ENCODE measurements at regions not wholly inside any gene's neighbourhood (a gene's known extent, or its start where the extent isn't known, plus 50 kb on each side); places are given as distances from the start of the nearest gene placed in this dataset.

DNA sequence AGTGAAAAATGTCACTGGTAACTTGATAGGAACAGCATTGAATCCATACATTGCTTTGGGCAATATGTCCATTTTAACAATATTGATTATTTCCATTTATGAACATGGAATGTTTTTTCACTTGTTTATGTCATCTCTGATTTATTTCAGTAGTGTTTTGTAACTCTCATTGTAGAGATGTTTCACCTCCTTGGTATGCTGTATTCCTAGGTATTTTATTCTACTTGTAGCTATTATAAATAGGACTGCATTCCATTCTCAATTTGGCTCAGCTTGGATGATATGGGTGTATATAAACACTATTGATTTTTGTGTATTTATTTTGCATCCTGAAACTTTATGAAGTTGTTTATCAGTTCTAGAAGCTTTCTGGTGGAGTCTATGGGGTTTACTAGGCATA, 730.3 kb downstream of the DOK5 start:
- ChIA-PET CTCF (no interaction called here), POLR2A (no interaction called here)
- no peak overlapping the region for H3K4me3 Mint-ChIP-seq
- DNase-seq (no peak), ATAC-seq (no peak)
- no peaks in the 10 kb centered on the region for H3K27me3 Mint-ChIP-seq (ENCODE audit: low read depth)
- H3K36me3 Mint-ChIP-seq (ENCODE audit: low read depth), result no peaks in the 10 kb centered on the region
- H3K9me3 Mint-ChIP-seq (ENCODE audit: insufficient read depth), result peaks cover 23% of the 10 kb centered on the region
- H3K4me1 Mint-ChIP-seq (ENCODE audit: low read depth), result no peaks in the 10 kb centered on the region
- H3K27ac Mint-ChIP-seq, result no peak overlapping the region

DNA sequence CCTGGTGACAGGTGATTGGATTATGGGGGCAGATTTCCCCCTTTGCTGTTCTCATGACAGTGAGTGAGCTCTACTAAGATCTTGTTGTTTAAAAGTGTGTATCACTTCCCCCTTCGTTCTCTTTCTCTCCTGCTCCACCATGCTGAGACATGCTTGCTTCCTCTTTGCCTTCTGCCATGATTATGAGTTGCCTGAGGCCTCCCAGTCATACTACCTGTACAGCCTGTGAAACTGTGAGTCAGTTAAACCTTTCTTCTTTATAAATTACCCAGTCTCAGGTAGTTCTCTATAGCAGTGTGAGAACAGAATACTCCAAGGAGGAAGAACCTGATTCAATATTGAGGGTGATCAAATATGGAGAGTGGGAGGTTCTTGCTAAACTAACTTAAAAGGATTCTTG, 724.9 kb downstream of the DOK5 start:
- Mint-ChIP-seq H3K27ac (no peak overlapping the region), H3K27me3 (ENCODE audit: low read depth) (no peaks in the 10 kb centered on the region), H3K4me1 (ENCODE audit: low read depth) (no peaks in the 10 kb centered on the region), H3K36me3 (ENCODE audit: low read depth) (no peaks in the 10 kb centered on the region), H3K4me3 (no peak overlapping the region), H3K9me3 (ENCODE audit: insufficient read depth) (peaks cover 8% of the 10 kb centered on the region)
- DNase-seq, result no peak
- CTCF ChIA-PET, result no interaction called here
- POLR2A ChIA-PET, result no interaction called here
- no peak for ATAC-seq

DNA sequence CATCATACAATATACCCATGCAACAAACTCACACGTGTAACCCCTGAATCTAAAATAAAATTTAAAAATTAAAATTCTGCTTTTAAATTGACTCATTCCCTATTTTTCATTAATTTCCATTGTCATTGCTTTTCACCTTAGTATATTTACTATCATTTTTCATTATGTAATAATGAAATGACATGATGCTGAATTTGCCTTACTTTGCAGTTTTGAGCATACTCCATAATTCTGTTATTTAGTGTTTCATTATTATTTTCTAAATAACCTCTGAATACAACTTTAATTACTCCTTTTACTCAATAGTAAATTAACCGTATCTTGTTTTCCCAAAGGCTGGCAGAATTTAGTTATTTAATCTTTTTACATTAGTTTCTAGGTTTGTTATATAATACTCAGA, 719.6 kb downstream of the DOK5 start:
- Mint-ChIP-seq H3K36me3 (ENCODE audit: low read depth) (no peaks in the 10 kb centered on the region), H3K4me1 (ENCODE audit: low read depth) (no peaks in the 10 kb centered on the region), H3K9me3 (ENCODE audit: insufficient read depth) (peaks cover 8% of the 10 kb centered on the region), H3K27ac (no peak overlapping the region), H3K4me3 (no peak overlapping the region), H3K27me3 (ENCODE audit: low read depth) (no peaks in the 10 kb centered on the region)
- ChIA-PET POLR2A (no interaction called here), CTCF (no interaction called here)
- DNase-seq (no peak), ATAC-seq (no peak)

DNA sequence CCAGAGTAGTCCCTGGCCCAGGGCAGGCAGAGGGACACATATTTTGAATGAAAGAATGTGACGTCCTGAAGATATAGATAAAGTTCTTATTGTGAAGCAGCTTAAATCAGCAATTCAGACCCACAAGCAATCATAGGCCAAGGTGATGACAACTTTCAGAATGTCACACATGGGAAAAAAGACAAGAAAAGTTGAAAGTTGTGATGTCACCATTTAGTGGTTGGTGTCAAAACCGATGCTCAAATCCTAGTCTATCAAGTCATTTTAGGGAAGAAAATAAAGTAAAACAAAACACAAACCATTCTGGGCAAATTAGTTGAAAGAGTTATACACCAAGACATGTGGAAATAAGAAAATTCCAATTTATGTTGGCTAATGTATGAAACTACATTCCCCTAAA, 710.8 kb downstream of the DOK5 start:
- Mint-ChIP-seq H3K4me1 (ENCODE audit: low read depth) (no peaks in the 10 kb centered on the region), H3K27ac (no peak overlapping the region), H3K36me3 (ENCODE audit: low read depth) (no peaks in the 10 kb centered on the region), H3K4me3 (no peak overlapping the region), H3K9me3 (ENCODE audit: insufficient read depth) (peaks cover 14% of the 10 kb centered on the region), H3K27me3 (ENCODE audit: low read depth) (no peaks in the 10 kb centered on the region)
- ATAC-seq (no peak), DNase-seq (no peak)
- ChIA-PET CTCF (no interaction called here), POLR2A (no interaction called here)

DNA sequence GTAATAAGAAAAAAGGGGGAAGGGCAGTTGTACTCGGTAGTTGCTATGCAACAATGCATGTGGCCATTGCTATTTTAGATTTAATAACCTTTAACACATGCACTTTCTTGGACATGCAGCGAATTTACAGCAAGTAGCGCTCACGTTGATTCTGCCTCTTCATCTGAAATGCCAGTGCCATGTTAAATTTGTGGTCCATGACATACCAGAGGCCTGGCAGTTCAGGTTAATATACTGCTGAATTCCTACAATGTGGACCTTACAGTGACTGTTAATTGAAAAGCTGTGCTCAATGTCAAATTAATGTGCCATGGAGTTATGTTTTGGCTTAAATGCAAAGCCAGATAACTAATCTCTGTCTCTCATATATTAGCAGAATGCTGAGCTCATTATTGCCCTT, 699.7 kb downstream of the DOK5 start:
- H3K9me3 Mint-ChIP-seq (ENCODE audit: insufficient read depth), result peaks cover 12% of the 10 kb centered on the region
- H3K36me3 Mint-ChIP-seq (ENCODE audit: low read depth), result no peaks in the 10 kb centered on the region
- H3K27ac Mint-ChIP-seq, result no peak overlapping the region
- H3K4me3 Mint-ChIP-seq, result no peak overlapping the region
- CTCF ChIA-PET, result no interaction called here
- DNase-seq (no peak), ATAC-seq (no peak)
- no peaks in the 10 kb centered on the region for H3K4me1 Mint-ChIP-seq (ENCODE audit: low read depth)
- POLR2A ChIA-PET, result no interaction called here
- H3K27me3 Mint-ChIP-seq (ENCODE audit: low read depth), result no peaks in the 10 kb centered on the region

DNA sequence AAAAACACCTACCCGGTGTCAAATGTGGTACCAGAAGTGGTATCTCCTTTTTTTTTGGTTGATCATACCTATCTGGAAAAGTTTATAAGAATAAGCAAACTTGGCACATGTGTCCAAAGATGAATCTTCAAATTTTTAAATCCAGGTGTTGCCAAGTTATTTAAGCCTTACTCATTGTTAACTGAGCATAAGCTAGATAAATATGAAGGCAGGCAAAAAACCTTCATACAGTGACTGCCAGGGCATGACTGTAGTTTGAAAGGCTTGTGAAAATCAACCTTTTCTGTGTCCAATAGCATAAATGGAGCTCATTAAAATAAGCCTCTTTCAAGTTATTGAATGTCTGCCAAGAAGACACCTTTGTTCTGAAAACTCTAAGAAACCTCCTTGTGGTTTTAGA, 699.2 kb downstream of the DOK5 start:
- Mint-ChIP-seq H3K4me3 (no peak overlapping the region), H3K27ac (no peak overlapping the region), H3K9me3 (ENCODE audit: insufficient read depth) (peaks cover 8% of the 10 kb centered on the region), H3K36me3 (ENCODE audit: low read depth) (no peaks in the 10 kb centered on the region), H3K27me3 (ENCODE audit: low read depth) (no peaks in the 10 kb centered on the region), H3K4me1 (ENCODE audit: low read depth) (no peaks in the 10 kb centered on the region)
- no peak for DNase-seq
- no peak for ATAC-seq
- ChIA-PET CTCF (no interaction called here), POLR2A (no interaction called here)

DNA sequence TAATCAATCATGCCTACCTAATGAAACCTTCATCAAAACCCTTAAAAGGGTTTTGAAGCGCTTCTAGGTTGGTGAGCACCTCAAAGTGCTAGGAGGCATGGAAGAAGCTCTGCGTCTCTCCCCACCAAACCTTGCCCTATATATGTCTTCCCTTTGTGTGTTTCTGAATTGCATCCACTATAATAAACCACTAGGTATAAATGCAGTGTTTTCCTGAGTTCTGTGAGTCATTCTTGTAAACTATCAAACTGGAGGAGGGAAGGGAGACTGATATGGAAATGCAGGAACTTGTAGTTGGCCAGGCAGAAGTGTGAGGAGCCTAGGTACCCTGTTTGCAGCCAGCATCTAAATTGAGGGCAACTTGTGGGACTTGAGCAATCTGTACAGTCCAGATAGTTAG, 698.8 kb downstream of the DOK5 start:
- Mint-ChIP-seq H3K27ac (no peak overlapping the region), H3K27me3 (ENCODE audit: low read depth) (no peaks in the 10 kb centered on the region), H3K9me3 (ENCODE audit: insufficient read depth) (peaks cover 8% of the 10 kb centered on the region), H3K4me1 (ENCODE audit: low read depth) (no peaks in the 10 kb centered on the region), H3K36me3 (ENCODE audit: low read depth) (no peaks in the 10 kb centered on the region), H3K4me3 (no peak overlapping the region)
- ATAC-seq (no peak), DNase-seq (no peak)
- ChIA-PET CTCF (no interaction called here), POLR2A (no interaction called here)

DNA sequence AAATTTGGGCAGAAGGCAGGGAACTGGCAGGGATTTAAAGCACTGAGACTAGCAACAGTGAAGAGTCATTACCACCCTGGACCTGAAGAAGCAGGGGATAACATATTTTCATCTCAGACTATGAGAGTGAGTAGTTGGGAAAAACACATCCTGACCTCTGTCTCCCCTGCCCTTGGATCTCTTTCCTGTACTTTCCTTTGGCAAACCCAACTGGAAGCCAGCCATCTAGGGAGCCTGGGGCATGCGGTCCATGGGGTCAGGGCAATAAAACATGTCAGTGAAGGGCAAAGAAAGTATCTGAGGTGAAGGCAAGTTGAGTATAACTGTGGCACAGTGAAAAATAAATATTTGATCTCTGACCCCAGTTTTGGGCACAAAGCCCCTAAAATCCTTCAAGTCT, 698.2 kb downstream of the DOK5 start:
- POLR2A ChIA-PET, result no interaction called here

DNA sequence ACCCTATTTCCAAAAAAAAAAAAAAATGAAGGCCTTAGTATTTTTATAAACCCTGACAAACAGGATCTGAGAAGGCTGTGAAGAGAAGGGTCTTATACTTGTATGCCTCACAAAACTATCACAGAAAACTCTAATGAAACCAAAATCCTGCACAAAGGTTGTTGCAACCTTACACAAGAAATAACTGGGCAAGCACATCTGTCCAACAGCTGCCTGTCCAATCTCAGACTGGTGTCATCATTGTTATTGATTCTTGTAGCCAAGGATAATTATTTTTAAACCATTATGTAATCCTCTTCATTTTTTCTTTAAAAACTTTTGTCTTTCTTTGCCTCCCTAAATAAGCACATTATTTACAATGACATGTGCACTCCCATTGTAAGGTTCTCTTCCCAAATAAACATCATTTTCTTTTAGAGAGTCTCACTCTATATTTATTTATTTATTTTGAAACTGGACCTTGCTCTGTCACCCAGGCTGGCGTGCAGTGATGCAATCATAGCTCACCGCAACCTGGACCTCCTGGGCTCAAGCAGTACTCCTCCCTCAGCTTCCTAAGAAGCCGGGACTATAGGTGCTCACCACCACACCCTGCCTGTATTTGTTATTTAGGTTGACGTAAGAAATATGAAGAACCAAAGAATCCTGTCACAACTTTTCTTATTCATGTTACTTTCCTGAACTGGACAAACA, 697.1 kb downstream of the DOK5 start:
- Mint-ChIP-seq H3K4me3 (no peak overlapping the region), H3K36me3 (ENCODE audit: low read depth) (no peaks in the 10 kb centered on the region), H3K27ac (no peak overlapping the region), H3K4me1 (ENCODE audit: low read depth) (no peaks in the 10 kb centered on the region), H3K9me3 (ENCODE audit: insufficient read depth) (peaks cover 3% of the 10 kb centered on the region), H3K27me3 (ENCODE audit: low read depth) (no peaks in the 10 kb centered on the region)
- DNase-seq, result no peak
- CTCF ChIA-PET, result interaction anchor here (1.0 kb wide), 1 partner anchor 14 kb away, joined by 3 read pairs; no protein-coding TSS in a partner anchor
- POLR2A ChIA-PET, result no interaction called here
- no peak for ATAC-seq

More for the DNA sequence above, 698.2 kb downstream of the DOK5 start:
- no peak for ATAC-seq
- DNase-seq, result no peak
- Mint-ChIP-seq H3K27ac (no peak overlapping the region), H3K36me3 (ENCODE audit: low read depth) (no peaks in the 10 kb centered on the region), H3K4me1 (ENCODE audit: low read depth) (no peaks in the 10 kb centered on the region), H3K9me3 (ENCODE audit: insufficient read depth) (peaks cover 8% of the 10 kb centered on the region), H3K4me3 (no peak overlapping the region), H3K27me3 (ENCODE audit: low read depth) (no peaks in the 10 kb centered on the region)
- CTCF ChIA-PET, result interaction anchor here (1.0 kb wide), 1 partner anchor 15 kb away, joined by 3 read pairs; no protein-coding TSS in a partner anchor

DNA sequence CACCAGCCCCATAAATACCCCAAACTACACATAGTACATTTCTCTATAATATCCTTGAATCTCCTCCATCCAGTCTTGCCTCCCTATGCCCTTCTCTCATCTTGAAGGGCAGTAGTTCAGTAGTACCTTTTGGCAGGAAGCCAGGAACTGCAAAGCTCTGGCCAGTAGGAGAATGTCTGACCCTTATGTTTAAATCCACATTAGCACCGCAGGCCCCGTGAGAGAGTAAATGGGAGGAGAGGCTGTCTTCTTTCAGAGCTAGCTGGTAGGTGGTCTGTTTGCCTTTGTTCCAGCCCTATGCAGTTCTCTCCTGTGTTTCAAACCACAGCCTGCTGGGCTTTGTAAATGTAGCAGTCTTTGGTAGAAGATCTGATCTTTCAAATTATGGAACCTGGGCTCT, 690.7 kb downstream of the DOK5 start:
- DNase-seq, result no peak
- no peak for ATAC-seq
- CTCF ChIA-PET, result no interaction called here
- POLR2A ChIA-PET, result no interaction called here
- Mint-ChIP-seq H3K27me3 (ENCODE audit: low read depth) (no peaks in the 10 kb centered on the region), H3K4me1 (ENCODE audit: low read depth) (no peaks in the 10 kb centered on the region), H3K9me3 (ENCODE audit: insufficient read depth) (no peaks in the 10 kb centered on the region), H3K27ac (no peak overlapping the region), H3K4me3 (no peak overlapping the region), H3K36me3 (ENCODE audit: low read depth) (no peaks in the 10 kb centered on the region)

DNA sequence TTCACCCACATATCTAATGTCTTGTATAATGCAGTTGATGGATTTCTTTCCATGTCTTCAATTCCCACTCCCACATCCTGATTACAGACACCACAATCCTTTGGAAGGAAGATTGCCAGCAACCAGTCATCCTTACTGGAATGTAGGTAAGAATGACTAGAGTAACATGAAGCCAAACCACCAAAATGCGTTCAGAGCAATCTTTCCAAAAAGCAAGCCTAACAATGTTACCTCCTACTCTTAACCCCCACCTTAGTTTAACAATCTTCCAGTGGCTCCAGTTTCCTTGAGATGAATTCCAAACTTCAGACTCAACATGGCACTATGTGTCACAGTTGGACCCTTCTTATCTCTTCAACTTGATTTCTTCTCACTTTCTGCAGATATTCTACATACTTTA, 685.6 kb downstream of the DOK5 start:
- H3K27me3 Mint-ChIP-seq (ENCODE audit: low read depth), result no peaks in the 10 kb centered on the region
- no peak overlapping the region for H3K4me3 Mint-ChIP-seq
- H3K36me3 Mint-ChIP-seq (ENCODE audit: low read depth), result no peaks in the 10 kb centered on the region
- H3K27ac Mint-ChIP-seq, result no peak overlapping the region
- DNase-seq (no peak), ATAC-seq (no peak)
- no peaks in the 10 kb centered on the region for H3K4me1 Mint-ChIP-seq (ENCODE audit: low read depth)
- ChIA-PET CTCF (no interaction called here), POLR2A (no interaction called here)
- peaks cover 12% of the 10 kb centered on the region for H3K9me3 Mint-ChIP-seq (ENCODE audit: insufficient read depth)

DNA sequence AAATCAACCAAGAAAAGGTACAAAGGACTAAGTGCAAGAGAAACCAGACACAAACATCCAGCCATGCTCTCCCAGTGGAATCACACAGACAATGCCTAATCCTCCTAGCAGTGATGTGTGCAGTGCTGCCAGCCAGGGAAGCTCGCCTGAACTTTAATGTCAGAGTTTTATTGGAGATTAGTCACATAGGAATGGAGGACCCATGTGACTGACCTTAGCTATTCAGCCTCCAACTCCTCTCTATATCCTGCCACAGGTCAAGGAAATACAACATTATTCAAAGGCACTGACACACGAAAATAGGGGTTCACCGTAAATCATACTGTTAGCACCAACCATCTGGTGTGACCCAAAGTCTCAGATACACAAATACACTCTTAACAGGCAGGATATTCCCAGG, 684.6 kb downstream of the DOK5 start:
- no peaks in the 10 kb centered on the region for H3K36me3 Mint-ChIP-seq (ENCODE audit: low read depth)
- ChIA-PET CTCF (no interaction called here), POLR2A (no interaction called here)
- peaks cover 12% of the 10 kb centered on the region for H3K9me3 Mint-ChIP-seq (ENCODE audit: insufficient read depth)
- H3K4me3 Mint-ChIP-seq, result no peak overlapping the region
- ATAC-seq (no peak), DNase-seq (no peak)
- H3K27me3 Mint-ChIP-seq (ENCODE audit: low read depth), result no peaks in the 10 kb centered on the region
- no peaks in the 10 kb centered on the region for H3K4me1 Mint-ChIP-seq (ENCODE audit: low read depth)
- no peak overlapping the region for H3K27ac Mint-ChIP-seq

DNA sequence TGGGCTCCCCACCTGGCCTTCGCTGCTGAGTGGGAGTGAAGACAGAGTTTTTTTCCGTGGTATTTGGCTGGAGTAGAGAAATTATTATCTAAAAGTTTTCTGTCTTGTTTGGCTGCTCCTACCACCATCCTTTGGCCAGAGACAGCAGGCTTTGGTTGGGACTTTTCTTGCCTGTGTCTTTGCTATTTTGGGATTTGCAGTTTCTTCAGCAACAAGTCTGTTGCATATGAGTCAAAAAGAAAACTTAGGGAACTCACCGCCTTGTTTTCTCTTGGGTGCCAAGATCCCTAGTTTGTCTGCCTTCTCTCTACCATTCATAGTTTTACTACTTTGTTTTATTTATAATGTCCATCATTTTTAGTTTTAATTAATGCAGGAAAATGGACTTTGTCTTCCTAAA, 683.8 kb downstream of the DOK5 start:
- H3K27me3 Mint-ChIP-seq (ENCODE audit: low read depth), result no peaks in the 10 kb centered on the region
- CTCF ChIA-PET, result no interaction called here
- H3K4me3 Mint-ChIP-seq, result no peak overlapping the region
- ATAC-seq, result no peak
- no peak for DNase-seq
- no peak overlapping the region for H3K27ac Mint-ChIP-seq
- peaks cover 12% of the 10 kb centered on the region for H3K9me3 Mint-ChIP-seq (ENCODE audit: insufficient read depth)
- H3K36me3 Mint-ChIP-seq (ENCODE audit: low read depth), result no peaks in the 10 kb centered on the region
- POLR2A ChIA-PET, result no interaction called here
- no peaks in the 10 kb centered on the region for H3K4me1 Mint-ChIP-seq (ENCODE audit: low read depth)

Data from activated CD8-positive, alpha-beta T cell treated with anti-CD3 and anti-CD28 coated beads, Interleukin-2, amount 10 ng/mL, durations not matched to agents 7 days and 5 days (primary cell).